GM12878 (cell line): ENCODE measurements at regions not wholly inside any gene's neighbourhood (a gene's known extent, or its start where the extent isn't known, plus 50 kb on each side); places are given as distances from the start of the nearest gene placed in this dataset.

Source experiments
- ATAC-seq: fragments of 200-7000 bp; cut with Tn5 transposase; 3 replicates; pipeline ENCODE4 v1.9.1; 2020; ENCODE audit warnings: mild to moderate bottlenecking, moderate library complexity
- BruUV-seq: library from RNA; stranded (reverse); fragments of 400-500 nt; replicated peaks from 2 replicates; lab custom pipeline; 2021; lab: Mats Ljungman, UMichigan
- CTCF ChIA-PET: fragments of 300-600 bp; sonication (Branson Sonifier 250); formaldehyde crosslinking; extraction: SDS; loops from one replicate; lab custom pipeline; 2021; ENCODE audit warnings: inconsistent platforms; lab: Yijun Ruan, JAX
- POLR2A ChIA-PET: fragments of 350-600 bp; formaldehyde crosslinking; extraction: SDS; loops from one replicate; lab custom pipeline; 2021; ENCODE audit warnings: inconsistent platforms; lab: Charles Lee
- RAD21 ChIA-PET: fragments of 300-600 bp; sonication (Branson Sonifier 250); formaldehyde crosslinking; loops from one replicate; lab custom pipeline; 2023; ENCODE audit warnings: antibody characterized with exemption; ENCODE audit not compliant: unreplicated experiment; lab: Charles Lee
- SMC1A ChIA-PET: fragments of 300-600 bp; sonication (Branson Sonifier 250); formaldehyde crosslinking; loops from one replicate; lab custom pipeline; 2023; ENCODE audit not compliant: unreplicated experiment, uncharacterized antibody; lab: Charles Lee
- DNase-seq: peaks from one replicate; pipeline ENCODE4 v3.0.0-alpha.2; 2011; ENCODE audit warnings: low read depth, low spot score
- FAIRE-seq: peaks from 3 replicates; lab custom pipeline; 2011; peaks lifted over from hg19 to GRCh38; lab: Jason Lieb, UNC
- H2AFZ ChIP-seq: 2 replicates; pipeline ENCODE4 v1.6.0; 2011; ENCODE audit warnings: low read depth, low read length, control low read depth; ENCODE audit not compliant: control insufficient read depth
- H3K27ac ChIP-seq: 2 replicates; pipeline ENCODE4 v1.5.1; 2011; ENCODE audit warnings: control low read depth; ENCODE audit not compliant: control insufficient read depth, insufficient read depth
- H3K27me3 ChIP-seq, 2 experiments: replicated peaks in 1 of 2; 2 replicates each; pipeline versions ENCODE4 v1.6.0 to v1.6.1; 2011; ENCODE audit warnings: low read length in 1 of 2; ENCODE audit not compliant: control insufficient read depth in 2 of 2, insufficient read depth in 2 of 2
- H3K36me3 ChIP-seq, 2 experiments: 2 replicates each; pipeline ENCODE4 v1.5.1; 2011; ENCODE audit warnings: low read length in 1 of 2; ENCODE audit not compliant: control insufficient read depth in 2 of 2, insufficient read depth in 2 of 2
- H3K4me1 ChIP-seq: 2 replicates; pipeline ENCODE4 v1.6.1; 2011; ENCODE audit warnings: mild to moderate bottlenecking, low read length, moderate library complexity, mixed read lengths; ENCODE audit not compliant: control insufficient read depth, insufficient read depth
- H3K4me2 ChIP-seq: 2 replicates; pipeline ENCODE4 v1.6.0; 2011; ENCODE audit warnings: control low read depth; ENCODE audit not compliant: control insufficient read depth, insufficient read depth
- H3K4me3 ChIP-seq: fragments of 200-600 bp; sonication (generic); 2 replicates; pipeline ENCODE4 v1.5.1; 2016
- H3K79me2 ChIP-seq: 2 replicates; pipeline ENCODE4 v1.6.0; 2011; ENCODE audit warnings: low read length; ENCODE audit not compliant: control insufficient read depth, insufficient read depth
- H3K9ac ChIP-seq: 2 replicates; pipeline ENCODE4 v1.8.0; 2011; ENCODE audit warnings: low read length, control low read depth, mixed read lengths; ENCODE audit not compliant: control insufficient read depth, insufficient read depth
- H3K9me3 ChIP-seq: replicated peaks from 3 replicates; pipeline ENCODE4 v1.5.1; 2011; ENCODE audit warnings: mild to moderate bottlenecking, low read length; ENCODE audit not compliant: control insufficient read depth, insufficient read depth
- H4K20me1 ChIP-seq: 2 replicates; pipeline ENCODE4 v1.6.0; 2011; ENCODE audit not compliant: control insufficient read depth, insufficient read depth
- BCLAF1 ChIP-seq: fragments of 450-650 bp; IDR thresholded peaks from 2 replicates; pipeline ENCODE4 v1.6.1; 2017; ENCODE audit warnings: antibody characterized with exemption, mild to moderate bottlenecking, moderate library complexity
- CBX3 ChIP-seq: fragments of 200-600 bp; sonication (generic); IDR thresholded peaks from 2 replicates; pipeline ENCODE4 v1.6.1; 2016; ENCODE audit warnings: low read depth, borderline replicate concordance
- DPF2 ChIP-seq: fragments of 450-650 bp; IDR thresholded peaks from 2 replicates; pipeline ENCODE4 v1.6.1; 2017; ENCODE audit warnings: mild to moderate bottlenecking
- FOXM1 ChIP-seq: IDR thresholded peaks from 2 replicates; pipeline ENCODE4 v1.6.1; 2012; ENCODE audit warnings: low read depth, mild to moderate bottlenecking, inconsistent platforms, low read length, moderate library complexity
- GATAD2B ChIP-seq: fragments of 450-650 bp; conservative IDR thresholded peaks from 2 replicates; pipeline ENCODE4 v1.6.1; 2017; ENCODE audit warnings: low read depth, mild to moderate bottlenecking, moderate library complexity
- MXI1 ChIP-seq: fragments of 150-350 bp; IDR thresholded peaks from 2 replicates; pipeline ENCODE4 v1.6.1; 2011; ENCODE audit warnings: low read depth, mild to moderate bottlenecking, inconsistent platforms, low read length, improper control_type of control experiment
- PAX5 ChIP-seq: IDR thresholded peaks from 2 replicates; pipeline ENCODE4 v1.6.1; 2011; ENCODE audit warnings: low read depth, low read length, borderline replicate concordance
- PRDM15 ChIP-seq: fragments of 450-650 bp; formaldehyde crosslinking; IDR thresholded peaks from 2 replicates; pipeline ENCODE4 v1.4.0; 2020; ENCODE audit warnings: mild to moderate bottlenecking, moderate library complexity
- RB1 ChIP-seq: fragments of 450-650 bp; formaldehyde crosslinking; IDR thresholded peaks from 2 replicates; pipeline ENCODE4 v1.6.1; 2017; ENCODE audit warnings: mild to moderate bottlenecking, borderline replicate concordance
- WRNIP1 ChIP-seq: IDR thresholded peaks from 2 replicates; pipeline ENCODE4 v1.6.1; 2011; ENCODE audit warnings: low read depth, low read length, improper control_type of control experiment, borderline replicate concordance
- WGBS: methylation state at CpG from one replicate; pipeline ENCODE4 v1.1.6; 2016; ENCODE audit warnings: low lambda C conversion rate; ENCODE audit not compliant: insufficient replicate concordance, insufficient coverage; ENCODE audit errors: missing lambda C conversion rate; 5-methylcytosine and 5-hydroxymethylcytosine counted together
- in situ Hi-C: fragments of 300-500 bp; cut with MboI; formaldehyde crosslinking; loops from 9 replicates; pipeline ENCODE4 v1.14.3; 2018; ENCODE audit warnings: mixed read lengths
- intact Hi-C: fragments of 100-400 bp; cut with micrococcal nuclease; formaldehyde crosslinking; loops from one replicate; pipeline ENCODE4 v1.14.2; 2022; ENCODE audit not compliant: unreplicated experiment

GRCh38 chr5:109567374-109568044, 122.2 kb upstream of the MAN2A1 start:
- Histone ChIP-seq H3K27me3 (no peaks in the 10 kb centered on the region; a peak in 1 of 4 replicates), H2AFZ (no peak overlapping the region), H3K9me3 (no peaks in the 10 kb centered on the region), H4K20me1 (no peaks in the 10 kb centered on the region), H3K36me3 (no peaks in the 10 kb centered on the region), H3K4me3 (no peak overlapping the region), H3K4me2 (no peak overlapping the region), H3K79me2 (no peaks in the 10 kb centered on the region), H3K9ac (no peak overlapping the region), H3K27ac (no peak overlapping the region)
- in situ Hi-C loops (no loop called here), intact Hi-C loops (no loop called here)
- POLR2A ChIA-PET: no interaction called here
- SMC1A ChIA-PET: no interaction called here
- CTCF ChIA-PET: no interaction called here
- RAD21 ChIA-PET: no interaction called here
- WGBS: 32% methylated on average over 7 of the region's 7 CpGs
- ATAC-seq: no peak
- no peak for FAIRE-seq
- BruUV-seq: no TSS peak
- DNase-seq: no peak
- TF ChIP-seq FOXM1: no peak
- no peak for TF ChIP-seq PAX5
- no peak for TF ChIP-seq RB1
- TF ChIP-seq MXI1: no peak
- no peak for TF ChIP-seq CBX3
- TF ChIP-seq BCLAF1: no peak
- TF ChIP-seq PRDM15 (CRISPR knock-in tag): no peak
- TF ChIP-seq GATAD2B: no peak
- TF ChIP-seq WRNIP1: no peak
- TF ChIP-seq DPF2: no peak
- TF ChIP-seq, all 136 proteins: peak for 0
- H3K4me1 ChIP-seq: no peaks in the 10 kb centered on the region
